Stomach (tissue), 8 donors: ENCODE measurements at regions not wholly inside any gene's neighbourhood (a gene's known extent, or its start where the extent isn't known, plus 50 kb on each side); places are given as distances from the start of the nearest gene placed in this dataset.

Experiments used
- DNase-seq, 2 donors: peaks; one replicate each; pipeline versions ENCODE4 v3.0.0 to v3.0.0-alpha.2; 2013 to 2019
- H3K27ac ChIP-seq, 5 donors: fragments of 200-600 bp in 4 of 5; sonication (generic) in 4 of 5; one replicate each; pipeline ENCODE4 v1.5.1; 2013 to 2019; ENCODE audit warnings: mild to moderate bottlenecking in 1 of 5, moderate library complexity in 1 of 5
- H3K27me3 ChIP-seq, 3 donors: fragments of 200-600 bp; sonication (generic); one replicate each; pipeline ENCODE4 v1.5.1; 2017 to 2019; ENCODE audit warnings: mixed run types in 1 of 3
- H3K36me3 ChIP-seq, 4 donors: fragments of 200-600 bp; sonication (generic); 1 replicate in 3 of 4; 2 replicates in 1 of 4; pipeline ENCODE4 v1.5.1; 2016 to 2019
- H3K4me1 ChIP-seq, 4 donors: fragments of 200-600 bp; sonication (generic); one replicate each; pipeline ENCODE4 v1.5.1; 2016 to 2019
- H3K4me3 ChIP-seq, 4 donors: fragments of 200-600 bp; sonication (generic) in 3 of 4; one replicate each; pipeline ENCODE4 v1.5.1; 2016 to 2019; ENCODE audit warnings: mild to moderate bottlenecking in 1 of 4
- H3K9me3 ChIP-seq, 4 donors: fragments of 200-600 bp; sonication (generic); one replicate each; pipeline ENCODE4 v1.5.1; 2016 to 2019
- EP300 ChIP-seq: sonication (generic); formaldehyde crosslinking; IDR thresholded peaks from one replicate; pipeline ENCODE4 v1.6.1; 2017; ENCODE audit warnings: antibody characterized with exemption
- POLR2A ChIP-seq, 4 donors: fragments of 450-650 bp; IDR thresholded peaks; one replicate each; pipeline ENCODE4 v1.6.1; 2016; ENCODE audit warnings: antibody characterized with exemption in 4 of 4, control low read depth in 2 of 4, mild to moderate bottlenecking in 1 of 4, moderate library complexity in 1 of 4
- POLR2AphosphoS5 ChIP-seq, 3 donors: sonication (generic); formaldehyde crosslinking; IDR thresholded peaks; one replicate each; pipeline ENCODE4 v1.6.1; 2016; ENCODE audit warnings: antibody characterized with exemption in 3 of 3
- WGBS, 5 donors: extraction: QIAGEN DNeasy Blood & Tissue Kit in 3 of 5; methylation state at CpG; one replicate each; pipeline versions ENCODE4 v1.1.5 to v1.1.7; 2013 to 2018; 5-methylcytosine and 5-hydroxymethylcytosine counted together
- intact Hi-C: fragments of 100-400 bp; cut with DNase I; formaldehyde crosslinking; loops from one replicate; pipeline ENCODE4 v1.15.1; 2023; ENCODE audit warnings: low total_unique reads
- TF ChIP-seq, protein P1 (sequence below), 7 experiments: fragments of 450-650 bp in 4 of 7; fragments of 200-600 bp in 3 of 7; sonication (generic) in 3 of 7; IDR thresholded peaks; one replicate each; pipeline ENCODE4 v1.5.1; 2016 to 2019; ENCODE audit warnings: antibody characterized with exemption in 7 of 7, control low read depth in 2 of 7, mild to moderate bottlenecking in 1 of 7
- donor health status: healthy with polysubstance abuse.
- donor health status: Bipolar disorder and iron deficiency.
- donor health status: healthy.

DNA sequence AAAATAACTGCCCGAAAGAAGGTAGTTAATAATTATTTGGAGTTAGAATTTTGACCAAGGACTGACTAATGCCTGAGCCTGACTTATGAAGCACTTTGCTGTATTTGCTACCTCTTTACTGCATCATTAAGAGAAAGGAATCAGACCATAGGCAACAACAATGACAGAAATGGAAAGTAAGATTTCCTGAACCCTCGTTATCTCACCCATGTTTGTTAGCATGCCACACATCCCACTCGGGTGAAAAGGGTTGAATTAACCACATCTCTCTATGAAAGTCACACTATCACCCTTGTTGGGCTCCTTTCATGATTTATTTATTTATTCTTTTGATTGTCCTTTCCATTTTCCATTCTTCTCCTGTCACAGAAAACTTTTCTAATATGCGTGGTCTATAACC is 59.6 kb downstream of the OLIG3 start:
- 74 to 85% (median 79%) methylated on average over 4 of the region's 4 CpGs for WGBS, 5 donors
- H3K9me3 ChIP-seq, result no peaks in the 10 kb centered on the region
- no peak overlapping the region for H3K27ac ChIP-seq
- DNase-seq, result no peak
- H3K4me3 ChIP-seq, result no peak overlapping the region
- no peaks in the 10 kb centered on the region for H3K4me1 ChIP-seq
- TF ChIP-seq POLR2AphosphoS5 (IDR thresholded peaks at IDR 0.05), result no peak
- TF ChIP-seq, protein P1, sequence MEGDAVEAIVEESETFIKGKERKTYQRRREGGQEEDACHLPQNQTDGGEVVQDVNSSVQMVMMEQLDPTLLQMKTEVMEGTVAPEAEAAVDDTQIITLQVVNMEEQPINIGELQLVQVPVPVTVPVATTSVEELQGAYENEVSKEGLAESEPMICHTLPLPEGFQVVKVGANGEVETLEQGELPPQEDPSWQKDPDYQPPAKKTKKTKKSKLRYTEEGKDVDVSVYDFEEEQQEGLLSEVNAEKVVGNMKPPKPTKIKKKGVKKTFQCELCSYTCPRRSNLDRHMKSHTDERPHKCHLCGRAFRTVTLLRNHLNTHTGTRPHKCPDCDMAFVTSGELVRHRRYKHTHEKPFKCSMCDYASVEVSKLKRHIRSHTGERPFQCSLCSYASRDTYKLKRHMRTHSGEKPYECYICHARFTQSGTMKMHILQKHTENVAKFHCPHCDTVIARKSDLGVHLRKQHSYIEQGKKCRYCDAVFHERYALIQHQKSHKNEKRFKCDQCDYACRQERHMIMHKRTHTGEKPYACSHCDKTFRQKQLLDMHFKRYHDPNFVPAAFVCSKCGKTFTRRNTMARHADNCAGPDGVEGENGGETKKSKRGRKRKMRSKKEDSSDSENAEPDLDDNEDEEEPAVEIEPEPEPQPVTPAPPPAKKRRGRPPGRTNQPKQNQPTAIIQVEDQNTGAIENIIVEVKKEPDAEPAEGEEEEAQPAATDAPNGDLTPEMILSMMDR (IDR thresholded peaks at IDR 0.05), result no peak
- TF ChIP-seq EP300, result no peak
- TF ChIP-seq POLR2A (IDR thresholded peaks at IDR 0.05), result no peak
- no peaks in the 10 kb centered on the region for H3K27me3 ChIP-seq
- H3K36me3 ChIP-seq, result no peaks in the 10 kb centered on the region
- intact Hi-C loops, result no loop called here

DNA sequence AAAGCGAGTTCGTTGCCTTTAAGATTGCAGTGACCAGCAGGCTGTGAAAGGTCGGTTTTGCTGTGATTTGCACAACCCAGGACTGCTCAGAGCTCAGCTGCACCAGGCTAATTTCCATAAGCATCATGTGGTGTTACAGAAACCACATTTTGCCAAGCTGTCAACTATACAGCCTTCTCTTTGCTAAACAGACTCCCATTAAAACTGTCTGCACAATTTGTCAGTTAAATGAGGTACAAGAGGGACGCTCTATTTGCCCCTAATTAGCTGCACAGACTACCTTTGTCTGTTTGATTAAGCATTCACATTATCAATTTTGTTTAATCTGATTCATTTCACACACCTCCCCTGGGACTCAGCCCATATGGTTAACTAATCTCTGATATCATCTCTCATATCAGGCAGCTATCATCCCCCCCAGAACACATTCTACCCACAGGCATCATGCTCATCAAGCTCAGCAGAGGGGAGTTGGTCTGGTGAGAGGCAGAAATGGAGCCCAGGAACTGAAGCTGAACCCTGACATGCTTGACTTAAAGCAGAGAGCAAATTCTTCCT is 62.1 kb downstream of the OLIG3 start:
- Histone ChIP-seq H3K27ac (no peak overlapping the region), H3K27me3 (no peaks in the 10 kb centered on the region), H3K4me3 (no peak overlapping the region), H3K36me3 (no peaks in the 10 kb centered on the region), H3K4me1 (no peaks in the 10 kb centered on the region), H3K9me3 (no peaks in the 10 kb centered on the region)
- intact Hi-C loops, result no loop called here
- 76 to 88% (median 83%) methylated on average over 4 of the region's 4 CpGs for WGBS, 5 donors
- TF ChIP-seq POLR2A (IDR thresholded peaks at IDR 0.05) (no peak), EP300 (no peak), POLR2AphosphoS5 (IDR thresholded peaks at IDR 0.05) (no peak)
- TF ChIP-seq, protein P1 (IDR thresholded peaks at IDR 0.05), result no peak
- DNase-seq, result peak in 1 of 2 donors; percentile 50

DNA sequence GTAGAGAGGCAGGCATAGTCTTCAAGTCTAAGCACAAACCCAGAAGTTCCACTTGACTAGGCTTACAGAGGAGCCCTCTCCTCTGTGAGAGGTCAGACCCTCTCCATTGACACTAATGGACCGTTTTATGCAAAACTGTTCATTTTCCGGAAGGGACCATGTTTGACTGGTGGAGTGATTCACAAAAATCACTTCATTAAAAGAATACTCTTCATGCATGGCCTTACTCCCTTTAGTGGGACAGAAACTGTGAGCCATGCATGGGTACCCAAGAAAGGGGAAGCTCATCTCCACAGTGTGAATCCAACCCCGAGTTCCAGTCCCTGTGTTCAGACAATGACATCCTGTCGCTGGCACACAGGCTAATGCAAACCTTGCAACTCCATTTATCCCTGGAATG is 63.2 kb downstream of the OLIG3 start:
- intact Hi-C loops, result no loop called here
- TF ChIP-seq POLR2A (IDR thresholded peaks at IDR 0.05) (no peak), POLR2AphosphoS5 (IDR thresholded peaks at IDR 0.05) (no peak), EP300 (no peak)
- TF ChIP-seq, protein P1 (IDR thresholded peaks at IDR 0.05), result no peak
- Histone ChIP-seq H3K9me3 (no peaks in the 10 kb centered on the region), H3K36me3 (no peaks in the 10 kb centered on the region), H3K27ac (no peak overlapping the region), H3K4me1 (no peaks in the 10 kb centered on the region), H3K27me3 (no peaks in the 10 kb centered on the region), H3K4me3 (no peak overlapping the region)
- DNase-seq, result no peak
- 85 to 93% (median 87%) methylated on average over 4 of the region's 4 CpGs for WGBS, 5 donors

DNA sequence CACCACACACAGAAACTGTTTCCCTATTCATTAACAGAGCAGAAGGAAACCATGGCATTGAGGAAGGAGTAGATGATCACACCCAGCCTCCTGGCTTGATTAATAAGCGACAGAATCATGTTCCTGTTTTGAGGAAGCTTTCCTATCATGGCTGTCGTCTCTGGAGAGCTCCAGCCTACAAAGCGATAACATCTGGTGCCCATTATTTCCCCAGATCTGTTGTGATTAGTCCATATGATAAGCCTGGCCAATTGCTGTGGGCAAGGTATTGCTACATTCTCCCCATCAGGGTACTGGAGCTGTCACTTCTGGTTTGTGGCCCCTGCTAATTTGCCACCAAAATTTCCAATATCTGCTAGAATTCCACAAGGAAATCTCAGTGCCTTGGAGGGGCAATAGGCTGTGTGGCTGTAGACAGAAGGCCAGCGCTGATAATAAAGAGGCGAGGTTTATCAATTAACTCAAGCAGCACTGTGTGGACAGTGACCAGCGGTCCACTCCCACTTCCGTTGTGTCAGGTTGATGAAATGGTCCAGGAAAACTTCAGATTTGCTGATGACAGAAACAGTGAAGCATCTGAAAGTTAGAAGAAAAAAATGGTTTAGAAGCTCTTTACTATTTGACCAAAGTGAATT is 66.4 kb downstream of the OLIG3 start:
- Histone ChIP-seq H3K36me3 (no peaks in the 10 kb centered on the region), H3K4me3 (no peak overlapping the region), H3K27ac (no peak overlapping the region), H3K27me3 (no peaks in the 10 kb centered on the region), H3K4me1 (no peaks in the 10 kb centered on the region), H3K9me3 (no peaks in the 10 kb centered on the region)
- TF ChIP-seq, protein P1 (IDR thresholded peaks at IDR 0.05), result no peak
- TF ChIP-seq EP300 (no peak), POLR2AphosphoS5 (IDR thresholded peaks at IDR 0.05) (no peak), POLR2A (IDR thresholded peaks at IDR 0.05) (no peak)
- DNase-seq, result no peak
- intact Hi-C loops, result no loop called here
- WGBS, 5 donors, result 69 to 88% (median 79%) methylated on average over 7 of the region's 7 CpGs
